ENCODE measurements at regions not wholly inside any gene's neighbourhood (a gene's known extent, or its start where the extent isn't known, plus 50 kb on each side); places are given as distances from the start of the nearest gene placed in this dataset.

- no peaks in the 10 kb centered on the region for H3F3A ChIP-seq (ENCODE audit: insufficient read depth, low read length)
- no peaks in the 10 kb centered on the region for H3K9me2 ChIP-seq (ENCODE audit: low read depth, low read length)
- H3K4me1 ChIP-seq (ENCODE audit: insufficient read depth, low read length, severe bottlenecking) = peaks cover 14% of the 10 kb centered on the region
- H3K27ac ChIP-seq (ENCODE audit: low read depth, low read length, poor library complexity, severe bottlenecking) = no peak overlapping the region
- no peaks in the 10 kb centered on the region for H3K9me3 ChIP-seq (ENCODE audit: low read length)
- TF ChIP-seq EZH2 (IDR thresholded peaks at IDR 0.05; ENCODE audit: borderline replicate concordance, low read length) = no peak
- no peaks in the 10 kb centered on the region for H3K27me3 ChIP-seq (ENCODE audit: insufficient read depth, low read length)
- H3K4me3 ChIP-seq (ENCODE audit: low read depth, low read length, poor library complexity, severe bottlenecking) = no peak overlapping the region
- H4K20me1 ChIP-seq (ENCODE audit: insufficient read depth, low read length) = no peaks in the 10 kb centered on the region
- no peak overlapping the region for H2AFZ ChIP-seq (ENCODE audit: low read length)
- H3K4me2 ChIP-seq (ENCODE audit: low read length) = no peak overlapping the region
- H3K79me2 ChIP-seq (ENCODE audit: insufficient read depth, low read length) = no peaks in the 10 kb centered on the region
- H3K36me3 ChIP-seq (ENCODE audit: insufficient read depth, low read length) = no peaks in the 10 kb centered on the region; the same call in 1 of the 2 replicates
- H3K9ac ChIP-seq (ENCODE audit: low read length) = no peak overlapping the region
These were observed 288.4 kb downstream of the BCOR start for GRCh38 chrX:39809331-39809730.

GRCh38 chrX:39810901-39811300, 286.9 kb downstream of the BCOR start:
- no peak for TF ChIP-seq EZH2 (IDR thresholded peaks at IDR 0.05; ENCODE audit: borderline replicate concordance, low read length)
- no peak for TF ChIP-seq CTCF (IDR thresholded peaks at IDR 0.05; ENCODE audit: low read length)
- H3K4me2 ChIP-seq (ENCODE audit: low read length) = no peak overlapping the region
- H3K36me3 ChIP-seq (ENCODE audit: insufficient read depth, low read length) = no peaks in the 10 kb centered on the region
- no peaks in the 10 kb centered on the region for H3F3A ChIP-seq (ENCODE audit: insufficient read depth, low read length)
- H3K4me1 ChIP-seq (ENCODE audit: insufficient read depth, low read length, severe bottlenecking) = peaks cover 26% of the 10 kb centered on the region
- H3K9ac ChIP-seq (ENCODE audit: low read length) = no peak overlapping the region
- H3K9me3 ChIP-seq (ENCODE audit: low read length) = no peaks in the 10 kb centered on the region
- no peak overlapping the region for H3K27ac ChIP-seq (ENCODE audit: low read depth, low read length, poor library complexity, severe bottlenecking)
- H3K4me3 ChIP-seq (ENCODE audit: low read depth, low read length, poor library complexity, severe bottlenecking) = no peak overlapping the region
- no peaks in the 10 kb centered on the region for H3K27me3 ChIP-seq (ENCODE audit: insufficient read depth, low read length)
- H3K9me2 ChIP-seq (ENCODE audit: low read depth, low read length) = no peaks in the 10 kb centered on the region
- H3K79me2 ChIP-seq (ENCODE audit: insufficient read depth, low read length) = no peaks in the 10 kb centered on the region
- no peaks in the 10 kb centered on the region for H4K20me1 ChIP-seq (ENCODE audit: insufficient read depth, low read length)
- no peak overlapping the region for H2AFZ ChIP-seq (ENCODE audit: low read length)

- H3K79me2 ChIP-seq (ENCODE audit: insufficient read depth, low read length) = no peaks in the 10 kb centered on the region
- H3K27me3 ChIP-seq (ENCODE audit: insufficient read depth, low read length) = no peaks in the 10 kb centered on the region
- no peak overlapping the region for H3K27ac ChIP-seq (ENCODE audit: low read depth, low read length, poor library complexity, severe bottlenecking)
- H3K9me2 ChIP-seq (ENCODE audit: low read depth, low read length) = no peaks in the 10 kb centered on the region
- H3F3A ChIP-seq (ENCODE audit: insufficient read depth, low read length) = no peaks in the 10 kb centered on the region
- H3K36me3 ChIP-seq (ENCODE audit: insufficient read depth, low read length) = no peaks in the 10 kb centered on the region
- no peak overlapping the region for H3K4me2 ChIP-seq (ENCODE audit: low read length)
- TF ChIP-seq EZH2 (IDR thresholded peaks at IDR 0.05; ENCODE audit: borderline replicate concordance, low read length) (no peak), CTCF (IDR thresholded peaks at IDR 0.05; ENCODE audit: low read length) (no peak)
- no peaks in the 10 kb centered on the region for H3K9me3 ChIP-seq (ENCODE audit: low read length)
- H3K4me3 ChIP-seq (ENCODE audit: low read depth, low read length, poor library complexity, severe bottlenecking) = no peak overlapping the region
- no peaks in the 10 kb centered on the region for H4K20me1 ChIP-seq (ENCODE audit: insufficient read depth, low read length)
- H3K4me1 ChIP-seq (ENCODE audit: insufficient read depth, low read length, severe bottlenecking) = peaks cover 28% of the 10 kb centered on the region
- no peak overlapping the region for H3K9ac ChIP-seq (ENCODE audit: low read length)
- H2AFZ ChIP-seq (ENCODE audit: low read length) = no peak overlapping the region
These were observed 286.4 kb downstream of the BCOR start for GRCh38 chrX:39811376-39811775.

- no peak overlapping the region for H3K4me2 ChIP-seq (ENCODE audit: low read length)
- peaks cover 23% of the 10 kb centered on the region for H3K4me1 ChIP-seq (ENCODE audit: insufficient read depth, low read length, severe bottlenecking)
- no peak overlapping the region for H3K27ac ChIP-seq (ENCODE audit: low read depth, low read length, poor library complexity, severe bottlenecking)
- no peaks in the 10 kb centered on the region for H3K9me2 ChIP-seq (ENCODE audit: low read depth, low read length)
- H2AFZ ChIP-seq (ENCODE audit: low read length) = no peak overlapping the region
- H4K20me1 ChIP-seq (ENCODE audit: insufficient read depth, low read length) = no peaks in the 10 kb centered on the region
- no peaks in the 10 kb centered on the region for H3K9me3 ChIP-seq (ENCODE audit: low read length)
- H3K4me3 ChIP-seq (ENCODE audit: low read depth, low read length, poor library complexity, severe bottlenecking) = no peak overlapping the region
- H3K9ac ChIP-seq (ENCODE audit: low read length) = no peak overlapping the region
- no peaks in the 10 kb centered on the region for H3K36me3 ChIP-seq (ENCODE audit: insufficient read depth, low read length)
- no peaks in the 10 kb centered on the region for H3K79me2 ChIP-seq (ENCODE audit: insufficient read depth, low read length)
- no peaks in the 10 kb centered on the region for H3F3A ChIP-seq (ENCODE audit: insufficient read depth, low read length)
- H3K27me3 ChIP-seq (ENCODE audit: insufficient read depth, low read length) = no peaks in the 10 kb centered on the region
- no peak for TF ChIP-seq CTCF (IDR thresholded peaks at IDR 0.05; ENCODE audit: low read length)
- TF ChIP-seq EZH2 (IDR thresholded peaks at IDR 0.05; ENCODE audit: borderline replicate concordance, low read length) = no peak
These were observed 284.0 kb downstream of the BCOR start for GRCh38 chrX:39813631-39814277.
